Hematopoietic multipotent progenitor cell treated with erythropoietin and hydrocortisone succinate and interleukin-3 and kit ligand, for 6 days (in vitro differentiated cells): ENCODE measurements at regions not wholly inside any gene's neighbourhood (a gene's known extent, or its start where the extent isn't known, plus 50 kb on each side); places are given as distances from the start of the nearest gene placed in this dataset.
"Not testable (repeated sequence)": the region's sequence is repeated elsewhere in the genome, so short reads cannot be mapped to it uniquely, and the experiment has no call there.

ENCODE experiments used
- DNase-seq: peaks from one replicate; pipeline ENCODE4 v3.0.0-alpha.2; 2015

DNA sequence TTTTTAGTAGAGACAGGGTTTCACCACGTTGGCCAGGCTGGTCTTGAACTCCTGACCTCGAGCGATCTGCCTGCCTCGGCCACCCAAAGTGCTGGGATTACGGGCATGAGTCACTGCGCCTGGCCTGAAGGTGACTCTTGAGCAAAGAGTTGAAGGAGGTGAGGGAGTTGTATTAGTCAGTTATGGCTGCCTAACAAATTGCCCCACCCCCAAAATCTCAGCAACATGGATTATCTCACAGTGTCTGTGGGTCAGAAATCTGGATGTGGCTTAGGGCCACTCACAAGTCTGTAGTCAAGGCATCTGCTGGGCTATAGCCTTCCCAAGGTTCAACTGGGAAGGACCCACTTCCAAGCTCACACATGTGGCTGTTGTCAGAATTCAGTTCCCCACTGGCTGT is 52.8 kb upstream of the ADGRE5 start:
- DNase-seq: no peak

DNA sequence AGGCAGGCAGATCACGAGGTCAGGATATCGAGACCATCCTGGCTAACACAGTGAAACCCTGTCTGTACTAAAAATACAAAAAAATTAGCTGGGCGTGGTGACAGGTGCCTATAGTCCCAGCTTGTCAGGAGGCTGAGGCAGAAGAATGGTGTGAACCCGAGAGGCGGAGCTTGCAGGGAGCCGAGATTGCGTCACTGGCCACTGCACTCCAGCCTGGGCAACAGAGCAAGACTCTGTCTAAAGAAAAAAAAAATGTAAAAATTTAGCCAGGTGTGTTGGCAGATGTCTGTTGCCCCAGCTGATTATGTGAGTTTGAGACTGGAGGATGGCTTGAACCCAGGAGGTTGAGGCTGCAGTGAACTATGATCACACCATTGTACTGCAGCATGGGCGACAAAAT is 54.2 kb upstream of the ADGRE5 start:
- not testable (repeated sequence) for DNase-seq

DNA sequence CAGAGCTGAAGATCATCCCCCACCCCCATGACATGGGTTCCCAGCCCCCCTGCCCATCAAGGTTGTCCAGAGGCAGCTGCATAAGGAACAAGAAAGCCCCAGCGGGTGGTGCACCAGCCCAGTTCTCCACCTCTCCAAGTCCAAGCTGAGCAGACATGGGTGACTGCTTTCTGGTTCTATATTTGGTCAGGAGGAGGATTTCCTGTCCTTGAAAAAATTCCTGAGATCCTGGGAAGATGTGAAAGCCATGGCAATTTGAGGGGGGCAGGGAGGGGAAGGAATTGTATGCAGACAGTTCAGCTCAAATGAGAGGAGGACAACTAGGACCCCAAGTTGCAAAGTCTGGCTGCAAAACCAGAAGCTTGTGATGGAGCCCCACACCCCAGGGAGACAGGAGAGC is 55.4 kb upstream of the ADGRE5 start:
- no peak for DNase-seq

DNA sequence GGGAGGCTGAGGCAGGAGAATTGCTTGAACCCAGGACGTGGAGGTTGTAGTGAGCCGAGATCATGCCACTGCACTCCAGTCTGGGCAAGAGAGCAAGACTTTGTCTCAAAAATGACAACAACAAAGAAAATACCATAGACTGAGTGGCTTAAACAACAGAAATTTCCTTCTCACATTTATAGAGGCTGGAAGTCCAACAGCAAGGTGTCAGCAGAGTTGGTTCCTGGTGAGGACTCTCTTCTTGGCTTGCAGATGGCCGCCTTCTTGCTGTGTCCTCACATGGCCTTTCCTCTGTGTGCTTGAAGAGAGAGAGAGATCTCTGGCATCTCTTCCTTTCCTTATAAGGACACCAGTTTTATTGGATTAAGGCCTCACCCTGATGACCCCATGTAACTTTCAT is 56.1 kb upstream of the ADGRE5 start:
- no peak for DNase-seq

DNA sequence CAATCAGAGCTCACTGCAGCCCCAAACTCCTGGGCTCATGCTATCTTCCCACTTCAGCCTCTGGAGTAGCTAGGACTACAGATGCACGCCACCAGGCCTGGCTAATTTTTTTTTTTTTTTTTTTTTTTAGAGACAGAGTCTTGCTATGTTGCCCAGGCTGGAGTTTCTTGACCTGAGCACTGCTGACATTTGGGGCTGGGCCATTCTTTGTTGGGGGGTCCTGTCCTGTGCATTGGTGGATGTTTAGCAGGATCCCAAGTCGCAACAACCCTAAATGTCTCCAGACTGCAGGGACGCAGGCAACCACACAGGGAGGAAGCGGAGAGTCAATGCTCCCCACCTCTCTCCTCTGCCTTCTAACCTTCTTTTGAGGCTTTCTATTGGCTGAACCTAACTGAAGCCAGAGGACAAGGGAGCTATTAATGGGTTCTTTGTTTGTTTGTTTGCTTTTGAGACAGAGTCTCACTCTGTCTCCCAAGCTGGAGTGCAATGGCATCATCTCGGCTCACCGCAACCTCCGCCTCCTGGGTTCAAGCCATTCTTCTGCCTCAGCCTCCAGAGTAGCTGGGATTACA is 58.3 kb upstream of the ADGRE5 start:
- DNase-seq: no peak

DNA sequence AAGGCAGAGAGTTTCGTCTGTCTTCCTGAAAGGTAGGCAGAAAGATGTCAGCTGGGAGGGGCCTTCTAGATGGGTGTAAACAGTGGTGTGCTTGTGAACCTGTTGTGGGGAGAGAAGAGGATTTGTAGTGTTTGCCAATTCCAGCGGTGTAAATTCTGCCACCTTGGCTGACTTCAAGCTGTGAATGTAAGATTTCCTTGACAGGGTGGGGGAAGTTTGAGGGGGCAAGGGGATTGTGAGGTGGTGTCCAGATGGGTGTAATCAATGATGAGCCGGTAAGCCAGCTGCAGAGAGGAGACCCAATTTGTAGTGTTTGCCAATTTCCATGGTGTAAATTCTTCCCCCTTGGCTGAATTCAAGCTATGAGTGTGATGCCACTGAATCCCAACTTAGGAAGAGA is 61.0 kb upstream of the ADGRE5 start:
- DNase-seq: no peak

DNA sequence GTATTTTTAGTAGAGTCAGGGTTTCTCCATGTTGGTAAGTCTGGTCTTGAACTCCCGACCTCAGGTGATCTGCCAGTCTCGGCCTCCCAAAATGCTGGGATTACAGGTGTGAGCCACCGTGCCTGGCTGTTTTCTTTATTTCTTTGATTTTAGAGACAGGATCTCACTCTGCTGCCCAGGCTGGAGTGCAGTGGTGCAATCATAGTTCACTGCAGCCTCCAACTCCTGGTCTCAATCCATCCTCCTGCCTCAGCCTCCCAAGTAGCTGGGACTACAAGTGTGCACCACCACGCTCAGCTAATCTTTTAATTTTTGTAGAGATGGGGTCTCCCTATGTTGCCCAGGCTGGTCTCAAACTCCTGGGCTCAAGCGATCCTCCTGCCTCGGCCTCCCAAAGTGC is 61.5 kb upstream of the ADGRE5 start:
- DNase-seq: not testable (repeated sequence)

DNA sequence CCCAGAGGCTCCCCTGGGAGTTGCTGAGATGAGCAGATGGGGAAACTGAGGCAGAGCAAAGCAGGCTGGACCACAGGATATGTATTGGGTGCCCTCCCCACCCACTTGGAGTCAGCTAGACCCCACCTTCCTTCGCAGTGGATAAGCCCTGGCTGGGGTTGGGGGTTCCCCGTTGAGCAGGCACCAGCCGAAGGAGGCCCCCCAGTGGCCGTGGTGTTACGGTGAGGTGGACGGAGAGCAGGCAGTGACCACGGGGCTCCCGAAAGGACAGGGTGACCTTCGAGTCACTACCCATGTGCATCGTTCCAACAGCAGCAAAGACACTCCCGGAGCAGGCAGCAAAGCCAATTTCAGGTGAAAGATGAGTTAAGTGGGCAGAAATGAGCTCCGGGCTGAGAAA is 62.4 kb upstream of the ADGRE5 start:
- no peak for DNase-seq

DNA sequence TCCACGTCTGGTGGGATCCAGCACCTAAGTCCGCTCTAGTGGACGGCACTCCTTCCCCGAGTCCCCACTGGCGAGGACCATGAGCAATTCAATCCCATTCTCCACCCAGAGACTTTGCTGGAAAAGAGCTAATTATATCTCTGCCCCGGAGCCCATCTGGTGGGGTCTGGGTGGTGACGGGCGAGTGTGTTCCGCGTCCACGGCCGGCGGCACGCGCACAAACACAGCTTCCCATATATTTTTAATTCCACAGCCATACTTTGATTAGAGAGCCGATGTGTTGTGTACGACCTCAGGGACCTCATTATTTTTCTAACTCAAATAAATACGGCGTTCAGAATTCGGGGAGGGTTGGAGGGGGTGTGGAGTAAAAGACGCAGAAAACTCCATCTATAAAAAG is 64.1 kb upstream of the ADGRE5 start:
- DNase-seq: no peak

DNA sequence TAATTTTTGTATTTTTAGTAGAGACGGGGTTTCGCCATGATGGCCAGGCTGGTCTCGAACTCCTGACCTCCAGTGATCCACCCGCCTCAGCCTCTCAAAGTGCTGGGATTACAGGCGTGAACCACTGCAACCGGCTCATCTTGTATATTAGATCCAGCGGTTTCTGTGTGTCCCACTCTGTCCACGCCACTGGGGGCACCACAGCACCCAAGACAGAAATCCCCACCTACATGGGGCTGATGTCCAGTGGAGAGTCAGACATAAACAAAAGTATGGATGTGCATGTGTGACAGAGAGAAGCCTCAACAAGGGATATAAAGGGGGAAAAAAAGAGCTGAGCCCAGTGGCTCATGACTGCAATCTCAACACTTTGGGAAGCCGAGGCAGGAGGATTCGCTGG is 65.8 kb upstream of the ADGRE5 start:
- DNase-seq: peak; percentile 23

DNA sequence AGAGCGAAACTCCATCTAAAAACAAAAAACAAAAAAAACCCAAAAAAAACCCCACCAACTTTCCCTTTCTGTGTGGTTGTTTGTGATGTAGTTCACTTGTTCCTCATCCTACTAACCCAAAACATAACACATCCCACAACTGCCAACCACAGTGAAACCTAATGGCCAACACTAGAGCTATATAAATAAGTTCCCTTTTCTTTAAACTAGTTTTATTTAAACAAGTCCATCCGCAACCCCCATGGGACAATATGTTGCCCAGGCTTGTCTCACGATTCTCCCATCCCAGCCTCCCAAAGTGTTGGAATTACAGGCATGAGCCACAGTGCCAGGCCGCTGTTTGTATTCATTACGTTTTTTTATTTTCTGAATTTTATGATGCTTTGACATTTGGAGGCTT is 71.2 kb upstream of the ADGRE5 start:
- DNase-seq: no peak

DNA sequence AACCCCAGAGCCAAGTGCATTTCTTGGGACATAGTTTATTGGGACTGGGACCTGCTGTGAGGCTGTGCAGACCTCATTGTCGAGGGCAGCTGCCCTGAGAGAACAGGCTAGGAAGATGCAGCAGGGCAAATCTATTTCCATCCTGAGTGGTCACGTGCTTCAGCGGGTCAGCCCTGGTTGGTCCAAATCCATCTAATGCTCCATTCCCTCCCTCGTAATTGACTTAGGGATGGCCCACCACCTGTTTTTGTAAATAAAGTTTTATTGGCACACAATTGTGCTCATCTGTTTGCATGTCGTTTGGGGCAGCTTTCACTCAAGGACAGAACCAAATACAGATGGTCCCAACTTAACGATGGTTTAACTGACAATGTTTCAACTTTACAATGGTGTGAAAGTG is 75.5 kb upstream of the ADGRE5 start:
- no peak for DNase-seq

DNA sequence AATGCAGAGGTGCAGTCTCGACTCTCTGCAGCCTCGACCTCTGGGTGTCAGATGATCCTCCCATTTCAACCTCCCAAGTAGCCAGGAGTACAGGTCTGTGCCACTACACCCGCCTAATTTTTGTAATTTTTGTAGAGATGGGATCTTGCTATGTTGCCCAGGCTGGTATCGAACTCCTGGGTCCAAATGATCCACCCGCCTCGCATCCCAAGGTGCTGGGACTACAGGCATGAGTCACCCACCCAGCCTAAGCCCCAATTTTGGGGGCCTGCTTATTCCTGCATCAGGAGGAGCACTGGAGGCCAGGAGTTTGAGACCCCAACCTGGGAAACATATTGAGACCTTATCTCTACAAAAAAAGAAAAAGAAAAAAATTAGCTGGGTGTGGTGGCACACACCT is 80.1 kb upstream of the ADGRE5 start:
- no peak for DNase-seq

DNA sequence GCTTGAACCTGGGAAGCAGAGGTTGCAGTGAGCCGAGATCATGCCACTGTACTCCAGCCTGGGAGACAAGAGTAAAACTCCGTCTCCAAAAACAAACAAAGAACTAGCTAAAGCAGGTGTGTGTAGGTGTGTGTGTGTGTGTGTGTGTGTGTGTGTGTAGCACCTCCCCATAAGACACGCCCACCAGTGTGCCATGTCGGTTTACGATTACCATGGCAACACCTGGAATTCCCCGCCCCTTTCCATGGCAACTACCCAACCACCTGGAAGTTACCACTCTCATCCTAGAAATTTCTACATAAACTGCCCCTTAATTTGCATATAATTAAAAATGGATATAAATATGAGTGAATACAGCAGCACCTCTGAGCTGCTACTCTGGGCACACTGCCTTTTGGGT is 80.9 kb upstream of the ADGRE5 start:
- DNase-seq: no peak

DNA sequence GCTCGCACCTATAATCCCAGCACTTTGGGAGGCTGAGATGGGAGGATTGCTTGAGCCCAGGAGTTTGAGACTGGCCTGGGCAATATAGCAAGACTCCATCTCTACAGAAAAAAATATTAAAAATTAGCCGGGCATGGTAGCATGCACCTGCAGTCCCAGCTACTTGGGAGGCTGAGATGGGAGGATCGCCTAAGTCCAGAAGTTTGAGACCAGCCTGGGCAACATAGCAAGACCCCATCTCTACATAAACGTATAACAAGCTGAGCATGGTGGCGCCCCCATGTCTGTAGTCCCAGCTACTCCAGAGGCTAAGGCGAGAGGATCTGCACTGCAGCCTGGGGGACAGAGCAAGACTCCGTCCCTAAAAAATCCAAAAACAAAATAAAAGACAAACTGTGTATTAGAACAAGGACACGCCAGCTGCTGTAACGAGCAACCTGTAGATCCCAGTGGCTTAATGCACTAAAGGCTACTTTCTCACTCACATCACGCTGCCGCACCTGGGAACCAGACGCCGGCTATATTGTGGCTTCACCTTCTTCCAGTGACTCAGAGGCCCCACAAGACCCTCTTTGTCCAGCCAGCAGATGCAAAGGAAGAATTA is 81.9 kb upstream of the ADGRE5 start:
- not testable (repeated sequence) for DNase-seq

DNA sequence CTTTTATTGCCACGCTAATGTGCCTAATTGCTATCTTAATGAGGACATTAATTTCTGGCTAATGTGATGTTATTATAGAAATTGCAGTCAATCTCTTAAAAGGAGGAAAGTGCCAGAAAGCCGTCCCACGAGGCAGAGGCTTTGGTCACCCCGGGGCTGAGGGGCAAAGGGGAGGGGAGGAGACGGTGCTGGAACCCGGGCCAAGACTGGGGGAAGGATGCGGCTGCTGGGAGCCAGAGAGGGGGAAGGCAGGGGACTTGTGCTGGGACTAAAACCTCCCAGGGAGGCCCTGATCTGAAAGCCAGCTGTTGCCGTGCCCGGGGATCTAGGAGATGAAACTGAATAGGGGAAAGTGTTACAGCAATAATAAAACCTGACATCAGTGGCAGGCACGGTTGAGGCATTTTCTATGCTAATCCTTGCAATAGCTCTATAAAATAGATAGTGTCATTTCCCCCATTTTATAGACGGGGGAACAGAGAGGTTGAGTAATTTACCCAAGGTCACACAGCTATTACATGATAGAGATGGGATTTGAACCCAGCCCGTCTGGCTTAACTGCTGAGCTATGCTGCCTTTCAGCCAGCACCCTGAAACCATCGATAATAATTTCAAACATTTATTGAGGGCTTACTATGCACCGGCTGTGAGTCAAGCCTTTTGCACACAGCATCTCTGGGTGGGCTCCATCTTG is 83.2 kb upstream of the ADGRE5 start:
- DNase-seq: not testable (repeated sequence)

DNA sequence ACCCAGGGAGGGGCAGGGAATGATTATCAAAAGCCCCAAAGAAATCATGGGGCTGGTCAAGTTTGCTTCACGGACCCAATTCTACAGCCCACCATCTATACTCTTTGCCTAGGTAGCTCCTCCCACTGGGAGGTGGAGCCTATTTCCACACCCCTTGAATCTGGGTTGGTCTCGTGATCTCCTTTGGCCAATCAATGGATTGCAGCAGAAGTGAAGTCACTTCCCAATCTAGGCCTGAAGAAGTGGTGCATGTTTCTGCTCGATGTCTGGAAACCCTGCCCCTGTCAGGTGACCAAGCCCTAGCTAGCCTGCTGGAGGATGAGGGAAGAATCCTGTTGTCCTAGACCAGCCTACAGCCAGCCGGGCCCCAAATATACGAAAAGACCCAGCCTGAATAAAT is 86.3 kb upstream of the ADGRE5 start:
- DNase-seq: peak; percentile 40

DNA sequence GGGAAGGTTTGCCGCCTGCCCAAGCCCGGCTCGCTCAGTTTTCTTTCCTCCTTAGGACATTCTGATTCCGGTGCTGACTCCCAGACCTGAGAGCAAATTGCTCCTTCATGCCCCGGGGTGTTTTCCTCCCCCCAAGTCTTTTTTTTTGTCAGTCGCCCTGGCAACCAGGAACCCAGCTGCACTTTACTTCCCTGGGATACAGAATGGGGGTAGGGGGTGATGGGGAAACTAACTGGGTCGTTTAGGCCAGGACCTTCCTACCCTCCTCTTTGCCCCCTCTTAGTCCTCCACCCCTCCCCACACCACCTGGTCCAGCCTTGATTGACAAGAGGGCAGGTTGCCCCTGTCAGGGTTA is 87.5 kb upstream of the ADGRE5 start:
- not testable (repeated sequence) for DNase-seq

DNA sequence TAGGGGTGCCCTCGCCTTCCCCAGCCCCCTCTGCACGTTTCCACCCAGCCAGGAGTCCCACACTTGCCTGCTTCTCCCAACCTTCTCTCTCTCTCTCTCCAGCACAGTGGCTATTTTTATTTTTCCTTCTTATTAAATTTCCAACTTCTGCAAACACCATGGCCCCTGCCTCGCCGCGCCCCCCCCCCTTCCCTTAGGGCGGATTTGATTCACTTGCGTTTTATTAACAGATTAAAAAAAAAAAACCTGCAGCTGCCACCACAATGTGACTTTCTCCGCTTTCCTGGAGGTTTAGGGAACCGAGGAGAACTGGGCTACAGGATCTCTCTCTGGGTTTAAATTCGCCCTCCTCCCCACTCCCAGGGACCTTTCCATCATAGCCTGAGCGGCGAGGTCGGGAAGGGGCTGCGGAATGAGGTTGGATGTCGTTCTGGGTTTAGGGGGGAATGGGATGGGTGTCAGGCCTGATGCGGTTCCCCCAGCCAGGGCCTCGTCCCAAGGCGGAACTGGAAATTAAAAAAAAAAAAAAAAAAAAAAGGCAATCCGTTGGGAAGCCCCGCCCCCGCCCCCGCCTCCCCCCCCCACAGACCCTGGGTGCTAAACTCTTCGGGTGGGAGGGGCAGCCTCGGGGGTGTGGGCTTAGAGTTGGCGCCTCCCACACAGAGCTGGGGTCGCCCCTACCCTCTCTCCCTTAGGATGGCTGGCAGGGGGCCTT is 87.3 kb upstream of the ADGRL1 start:
- DNase-seq: not testable (repeated sequence)

DNA sequence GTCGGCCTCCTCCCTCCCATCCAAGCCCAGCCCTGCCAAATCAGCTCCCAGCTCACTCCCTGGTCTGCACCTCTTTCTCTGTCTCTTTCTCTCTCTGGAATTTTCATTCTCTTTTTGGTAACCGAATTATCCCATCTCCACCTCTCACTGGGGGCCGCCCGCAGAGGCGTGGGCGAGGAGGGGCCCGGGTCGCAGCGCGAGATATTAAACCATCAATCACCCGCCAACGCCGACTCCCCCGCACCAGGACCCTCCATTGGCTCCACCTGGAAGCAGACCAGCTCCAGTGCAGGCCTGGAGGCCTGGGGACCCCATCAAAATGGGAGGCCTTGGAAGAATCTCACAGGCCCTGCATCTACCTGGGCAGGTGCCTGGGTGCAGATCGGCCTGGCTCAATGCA is 83.8 kb upstream of the ADGRL1 start:
- not testable (repeated sequence) for DNase-seq

DNA sequence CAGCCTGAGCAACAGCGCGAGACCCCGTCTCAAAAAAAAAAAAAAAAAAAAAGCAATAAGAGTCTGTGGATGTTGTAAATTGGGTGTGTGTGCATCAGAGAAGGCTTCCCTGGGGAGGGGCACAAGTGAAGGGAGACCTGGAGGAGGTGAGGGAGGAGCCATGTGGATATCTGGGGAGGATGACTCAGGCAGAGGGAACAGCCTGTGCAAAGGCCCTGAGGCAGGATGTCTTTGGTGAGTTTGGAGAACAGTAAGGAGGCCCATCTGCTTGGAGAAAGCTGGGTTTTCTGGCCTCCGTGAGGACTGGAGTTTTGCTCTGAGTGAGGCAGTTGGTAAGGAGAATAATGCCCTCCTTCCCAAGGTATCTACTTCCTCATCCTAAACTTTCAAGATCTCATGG is 81.9 kb upstream of the ADGRL1 start:
- not testable (repeated sequence) for DNase-seq

DNA sequence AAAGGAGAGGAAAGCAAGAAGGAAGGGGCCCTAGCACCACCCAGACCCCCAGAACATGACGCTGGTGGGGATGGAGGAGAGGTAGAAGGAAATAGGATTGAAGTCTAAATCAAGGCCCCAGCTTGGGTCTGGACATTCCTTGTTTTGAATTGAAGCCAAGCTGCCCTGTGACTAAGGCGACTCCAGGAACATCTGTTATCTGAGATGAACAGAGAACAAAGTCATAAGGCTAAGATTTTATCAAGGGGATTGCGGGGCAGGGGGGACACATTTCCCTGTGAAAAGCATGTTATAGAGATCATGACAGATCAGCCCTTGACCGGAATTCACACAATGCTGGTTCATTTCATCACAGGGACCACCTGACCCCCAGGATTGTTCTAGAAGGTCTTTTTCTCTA is 80.6 kb upstream of the ADGRL1 start:
- not testable (repeated sequence) for DNase-seq

DNA sequence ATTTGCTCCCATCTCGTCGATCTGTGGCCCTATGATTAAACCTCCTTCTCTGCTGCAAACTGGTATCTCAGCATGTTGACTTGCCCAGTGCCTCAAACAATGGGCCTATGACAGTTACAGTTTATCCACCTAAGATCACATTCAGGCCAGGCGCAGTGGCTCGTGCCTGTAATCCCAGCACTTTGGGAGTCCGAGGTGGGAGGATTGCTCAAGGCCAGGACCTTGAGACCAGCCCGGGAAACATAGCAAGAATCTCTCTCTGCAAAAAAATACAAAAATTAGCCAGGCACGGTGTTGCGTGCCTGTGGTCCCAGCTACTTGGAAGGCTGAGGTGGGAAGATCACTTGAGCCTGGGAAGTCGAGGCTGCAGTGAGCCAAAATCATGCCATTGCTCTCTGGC is 79.8 kb upstream of the ADGRL1 start:
- DNase-seq: not testable (repeated sequence)
